ENCODE measurements at regions not wholly inside any gene's neighbourhood (a gene's known extent, or its start where the extent isn't known, plus 50 kb on each side); places are given as distances from the start of the nearest gene placed in this dataset.
"Not testable (repeated sequence)": the region's sequence is repeated elsewhere in the genome, so short reads cannot be mapped to it uniquely, and the experiment has no call there.

- DNase-seq (ENCODE audit: low spot score): no peak
Observed at GRCh38 chr6:144957236-144957937, 672.3 kb downstream of the UTRN start.

- no peak for DNase-seq (ENCODE audit: low spot score)
Observed at GRCh38 chr6:144969154-144969553, 684.0 kb downstream of the UTRN start.

- no peak for DNase-seq (ENCODE audit: low spot score)
Observed at GRCh38 chr6:144969602-144970272, 684.6 kb downstream of the UTRN start.

DNA sequence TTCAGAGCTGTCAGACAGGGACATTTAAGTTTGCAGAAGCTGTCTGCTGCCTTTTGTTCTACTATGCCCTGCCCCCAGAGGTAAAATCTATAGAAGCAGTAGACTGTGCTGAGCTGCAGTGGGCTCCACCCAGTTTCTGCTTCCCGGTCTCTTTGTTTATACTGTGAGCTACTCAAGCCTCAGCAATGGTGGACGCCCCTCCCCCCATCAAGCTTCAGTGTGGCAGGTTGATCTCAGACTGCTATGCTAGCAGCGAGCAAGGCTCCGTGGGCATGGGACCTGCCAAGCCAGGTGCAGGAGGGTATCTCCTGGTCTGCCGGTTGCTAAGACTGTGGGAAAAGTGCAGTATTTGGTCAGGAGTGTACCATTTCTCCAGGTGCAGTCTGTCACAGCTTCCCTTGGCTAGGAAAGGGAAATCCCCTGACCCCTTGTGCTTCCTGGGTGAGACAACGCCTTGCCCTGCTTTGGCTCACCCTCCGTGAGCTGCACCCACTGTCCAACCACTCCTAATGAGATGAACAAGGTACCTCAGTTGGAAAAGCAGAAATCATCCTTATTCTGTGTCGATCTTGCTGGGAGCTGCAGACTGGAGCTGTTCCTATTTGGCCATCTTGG is 692.2 kb downstream of the UTRN start:
- DNase-seq (ENCODE audit: low spot score): not testable (repeated sequence)

DNA sequence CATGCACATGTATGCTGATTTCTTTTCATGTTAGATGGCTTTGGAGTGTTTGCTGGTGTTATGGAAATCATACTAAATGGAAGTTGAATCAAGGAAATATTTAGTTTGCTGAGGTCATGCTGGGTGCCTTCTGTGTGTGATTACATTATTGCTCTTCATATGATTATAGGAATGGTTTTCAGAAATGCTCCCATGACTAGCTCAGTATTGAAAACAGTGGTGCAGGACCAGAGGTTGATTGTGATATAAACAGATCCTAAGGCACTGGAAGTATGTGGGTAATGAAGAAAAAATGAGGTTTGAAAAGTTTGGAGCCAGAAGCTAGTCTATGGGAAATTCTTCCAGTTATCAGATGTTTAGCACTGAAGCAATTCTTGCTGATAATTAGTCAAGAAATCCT is 693.1 kb downstream of the UTRN start:
- no peak for DNase-seq (ENCODE audit: low spot score)

DNA sequence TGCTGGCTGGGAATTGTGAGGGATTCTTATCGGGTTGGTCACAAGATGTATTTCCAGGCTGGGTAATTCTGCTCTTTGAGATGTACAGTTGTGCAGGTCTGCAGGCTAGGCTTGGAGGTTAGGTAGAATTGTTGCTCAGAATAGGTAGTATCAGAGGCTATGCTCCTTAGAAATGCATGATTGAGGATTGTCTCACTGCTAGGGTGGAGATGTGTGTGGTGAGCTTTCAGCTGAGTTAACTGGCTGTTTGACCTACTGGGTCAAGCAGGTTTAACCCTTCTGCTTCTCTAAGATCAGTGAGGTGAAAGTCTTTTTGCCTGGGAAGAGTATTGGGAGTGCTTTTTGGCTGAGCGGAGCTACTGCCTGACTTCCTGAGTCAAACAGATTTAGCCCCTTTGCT is 701.1 kb downstream of the UTRN start:
- no peak for DNase-seq (ENCODE audit: low spot score)

- DNase-seq (ENCODE audit: low spot score): no peak
Observed at GRCh38 chr6:144989319-144990107, 704.4 kb downstream of the UTRN start.

DNA sequence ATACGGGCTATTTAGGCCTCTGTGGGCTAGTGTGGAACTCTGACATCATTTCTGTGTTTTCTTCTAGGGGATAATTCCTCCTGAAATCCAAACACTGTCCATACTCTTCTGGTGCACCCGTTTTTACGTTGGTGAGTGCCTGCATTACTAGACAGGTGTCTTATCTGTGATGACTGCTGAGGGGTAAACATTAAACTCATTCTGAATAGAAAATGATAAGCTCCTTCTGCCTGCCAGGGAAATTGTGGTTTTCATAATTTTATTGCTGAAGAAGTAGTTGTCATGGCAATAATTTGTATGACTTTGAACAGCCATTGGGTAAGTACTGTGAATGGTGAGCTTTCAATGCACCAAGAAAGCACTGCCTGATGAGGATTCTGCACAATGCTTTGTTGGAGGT is 705.6 kb downstream of the UTRN start:
- no peak for DNase-seq (ENCODE audit: low spot score)

DNA sequence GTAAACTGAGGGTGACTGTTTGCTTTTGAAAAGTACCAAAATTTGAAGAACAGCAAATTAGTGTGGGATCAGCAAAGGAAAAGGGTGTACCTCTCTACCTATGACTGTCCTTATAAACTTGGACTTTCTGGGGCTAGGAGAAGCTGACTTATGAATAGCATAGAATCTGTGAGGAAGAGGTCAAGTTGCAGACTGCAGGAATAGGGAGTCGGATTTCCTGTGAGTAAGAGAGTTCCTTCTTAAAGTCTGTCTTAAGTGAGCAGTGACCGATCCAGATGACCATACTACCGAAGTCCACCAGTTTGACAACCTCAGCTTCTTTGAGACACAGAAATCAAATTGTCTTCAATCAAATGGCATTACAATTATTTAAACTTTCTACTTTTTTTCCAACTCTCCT is 708.7 kb downstream of the UTRN start:
- DNase-seq (ENCODE audit: low spot score): peak; percentile 28

GRCh38 chr6:144997996-144998395 is 712.9 kb downstream of the UTRN start:
- no peak for DNase-seq (ENCODE audit: low spot score)

- DNase-seq (ENCODE audit: low spot score): no peak
Observed at GRCh38 chr6:144999127-144999526, 714.0 kb downstream of the UTRN start.

GRCh38 chr6:145003145-145003544 is 718.0 kb downstream of the UTRN start:
- DNase-seq (ENCODE audit: low spot score): no peak

GRCh38 chr6:145006914-145007313 is 721.8 kb downstream of the UTRN start:
- DNase-seq (ENCODE audit: low spot score): no peak

- DNase-seq (ENCODE audit: low spot score): no peak
Observed at GRCh38 chr6:145008715-145009114, 723.6 kb downstream of the UTRN start.

DNA sequence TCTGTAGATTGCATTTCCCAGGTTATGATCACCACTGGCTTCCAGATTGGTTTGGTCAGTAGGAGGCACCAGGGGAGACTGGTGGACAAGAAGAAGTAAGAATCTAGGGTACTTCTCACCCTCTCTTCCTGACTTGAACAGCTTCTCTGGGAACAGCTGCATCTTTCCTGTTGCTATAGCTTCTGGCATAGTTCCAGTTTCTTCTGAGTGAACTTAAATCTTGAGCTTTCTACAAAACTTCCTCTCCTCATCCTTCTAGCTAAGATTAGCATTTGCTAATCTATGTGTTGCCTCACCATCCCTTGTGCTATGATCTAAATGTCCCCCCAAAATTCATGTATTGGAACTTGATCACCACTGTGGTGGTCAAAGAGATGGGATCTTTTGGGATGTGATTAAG is 724.6 kb downstream of the UTRN start:
- no peak for DNase-seq (ENCODE audit: low spot score)

- DNase-seq (ENCODE audit: low spot score): no peak
Observed at GRCh38 chr6:145012039-145012662, 723.2 kb downstream of the EPM2A start.

- peak; percentile 94 for DNase-seq (ENCODE audit: low spot score)
Observed at GRCh38 chr6:145015739-145016558, 719.4 kb downstream of the EPM2A start.

GRCh38 chr6:145017051-145017450 is 718.3 kb downstream of the EPM2A start:
- DNase-seq (ENCODE audit: low spot score): no peak

DNA sequence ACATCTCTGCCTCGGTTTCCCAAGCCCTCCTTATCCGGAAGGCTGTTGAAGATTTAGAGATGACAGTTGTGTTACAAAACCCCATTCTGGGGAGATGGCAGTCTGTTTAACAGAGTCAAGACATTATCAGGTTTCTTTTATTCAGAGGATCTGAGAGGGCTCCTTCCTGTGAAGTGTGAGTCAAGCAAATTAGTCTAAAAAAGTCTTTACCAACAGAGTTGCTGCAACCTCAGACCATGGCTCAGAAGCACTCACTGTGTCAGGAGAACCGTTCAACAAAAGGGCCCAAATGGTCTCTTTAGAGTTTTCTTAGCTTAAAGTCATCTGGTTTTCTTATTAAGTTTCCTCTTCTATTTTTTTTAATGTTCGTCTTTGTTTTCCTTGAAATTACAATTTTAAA is 717.8 kb downstream of the EPM2A start:
- DNase-seq (ENCODE audit: low spot score): no peak

DNA sequence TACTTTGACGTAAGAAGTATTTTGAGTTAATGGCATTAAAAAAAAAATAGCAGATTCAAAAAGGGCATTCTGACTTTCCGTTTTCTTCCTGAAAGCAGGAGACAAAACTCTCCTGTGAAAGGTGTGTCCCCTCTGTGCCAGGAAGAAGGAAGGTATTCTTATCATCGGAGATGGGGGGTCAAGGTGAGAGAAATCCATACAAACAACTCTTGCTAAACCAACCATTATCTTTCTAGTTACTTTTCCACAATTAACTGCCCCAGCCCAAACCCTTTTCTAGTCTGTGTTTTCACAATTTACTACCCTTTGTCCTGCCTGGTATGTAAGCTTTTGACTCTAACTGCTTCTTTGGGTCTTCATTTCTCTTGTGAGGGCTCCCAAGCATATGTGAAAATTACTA is 717.3 kb downstream of the EPM2A start:
- DNase-seq (ENCODE audit: low spot score): no peak

- no peak for DNase-seq (ENCODE audit: low spot score)
Observed at GRCh38 chr6:145020114-145020513, 715.2 kb downstream of the EPM2A start.
